Dedifferentiated amniotic fluid mesenchymal stem cell (primary cell): ENCODE measurements at regions not wholly inside any gene's neighbourhood (a gene's known extent, or its start where the extent isn't known, plus 50 kb on each side); places are given as distances from the start of the nearest gene placed in this dataset.
"Not testable (repeated sequence)": the region's sequence is repeated elsewhere in the genome, so short reads cannot be mapped to it uniquely, and the experiment has no call there.

Experiments
- DNase-seq: peaks from one replicate; pipeline ENCODE4 v3.0.0-alpha.2; 2016; ENCODE audit errors: extremely low spot score

DNA sequence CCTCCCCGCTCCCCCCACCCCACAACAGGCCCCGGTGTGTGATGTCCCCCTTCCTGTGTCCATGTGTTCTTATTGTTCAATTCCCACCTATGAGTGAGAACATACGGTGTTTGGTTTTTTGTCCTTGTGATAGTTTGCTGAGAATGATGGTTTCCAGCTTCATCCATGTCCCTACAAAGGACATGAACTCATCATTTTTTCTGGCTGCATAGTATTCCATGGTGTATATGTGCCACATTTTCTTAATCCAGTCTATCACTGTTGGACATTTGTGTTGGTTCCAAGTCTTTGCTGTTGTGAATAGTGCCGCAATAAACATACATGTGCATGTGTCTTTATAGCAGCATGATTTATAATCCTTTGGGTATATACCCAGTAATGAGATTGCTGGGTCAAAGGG, 104.3 kb downstream of the MTPN start:
- not testable (repeated sequence) for DNase-seq

DNA sequence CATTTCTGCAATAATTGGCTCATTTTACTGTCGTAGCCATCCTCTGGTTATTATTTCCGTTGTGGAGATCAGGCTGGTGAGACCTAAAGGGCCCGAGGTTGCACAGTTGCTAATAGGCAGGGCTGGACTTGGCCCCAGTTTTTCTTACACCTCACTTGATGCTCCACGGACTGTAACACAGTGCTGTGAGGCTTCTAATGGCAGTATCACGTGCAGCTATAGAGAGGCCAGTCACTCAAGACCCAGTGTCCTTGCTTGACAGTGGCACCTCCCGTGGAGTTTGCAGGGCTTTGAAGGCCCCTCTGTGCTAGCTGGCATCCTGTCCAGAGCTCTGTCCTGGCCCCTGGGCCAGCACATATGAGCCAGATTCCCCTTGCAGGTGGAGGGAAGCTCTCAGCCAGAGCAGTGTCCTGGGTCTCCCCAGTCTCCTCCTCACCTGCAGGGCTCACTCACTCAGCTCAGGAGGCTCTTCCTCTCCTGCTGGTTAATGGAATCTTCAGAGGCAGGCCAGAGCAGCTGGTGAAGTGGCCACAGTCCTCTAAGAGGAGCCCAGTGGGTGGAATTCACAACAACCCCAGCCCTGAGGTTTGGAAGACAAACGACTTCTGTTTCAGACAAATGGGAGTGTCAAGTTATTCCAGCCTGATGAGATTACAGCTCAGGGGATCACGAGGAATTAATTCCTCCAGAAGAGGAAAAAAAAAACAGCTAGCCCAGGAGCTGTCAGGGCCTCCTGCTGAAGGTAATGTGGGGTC, 114.2 kb upstream of the FAM180A start:
- no peak for DNase-seq

- DNase-seq = no peak
Measured at GRCh38 chr7:135859538-135859937, 110.9 kb upstream of the FAM180A start.

DNA sequence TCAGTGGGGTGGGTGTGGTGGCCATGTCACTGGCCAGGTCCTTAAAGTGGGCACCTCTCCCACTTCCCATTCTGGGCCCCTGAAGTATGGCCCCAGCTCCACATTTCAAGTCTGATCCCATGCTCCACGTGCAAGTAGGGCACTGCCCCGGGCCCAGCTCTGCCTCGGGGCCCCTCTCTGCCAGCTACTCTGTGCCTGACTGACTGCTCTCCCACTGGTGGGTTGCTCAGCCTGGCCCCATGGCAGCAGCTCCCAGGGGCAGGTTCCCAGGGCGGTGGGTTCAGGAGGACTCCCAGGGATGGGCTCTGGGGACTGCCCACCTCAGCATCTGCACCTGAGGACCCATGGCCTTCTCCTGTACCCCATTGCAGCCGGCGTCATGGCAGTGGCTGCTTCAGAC, 110.2 kb upstream of the FAM180A start:
- DNase-seq = no peak

DNA sequence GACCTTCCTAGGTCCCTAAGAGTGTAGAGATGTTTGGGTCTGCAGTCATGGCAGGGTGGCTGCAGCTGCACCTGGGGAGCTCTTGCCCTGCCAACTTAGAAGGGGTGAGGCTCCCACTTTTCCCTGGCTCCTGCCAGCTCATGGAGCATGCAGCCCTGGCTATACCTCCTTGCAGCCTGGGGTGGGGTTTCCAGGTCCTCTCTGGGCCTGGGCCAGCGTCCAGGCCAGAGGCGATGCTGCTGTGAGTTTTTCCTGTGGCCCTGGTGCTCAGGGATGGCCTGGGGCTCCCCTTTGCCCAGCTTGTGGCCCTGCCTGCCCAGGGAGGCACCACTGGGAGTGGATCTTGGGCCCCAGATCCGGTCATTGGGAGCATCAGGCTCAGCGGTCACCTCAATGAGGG, 109.8 kb upstream of the FAM180A start:
- no peak for DNase-seq

DNA sequence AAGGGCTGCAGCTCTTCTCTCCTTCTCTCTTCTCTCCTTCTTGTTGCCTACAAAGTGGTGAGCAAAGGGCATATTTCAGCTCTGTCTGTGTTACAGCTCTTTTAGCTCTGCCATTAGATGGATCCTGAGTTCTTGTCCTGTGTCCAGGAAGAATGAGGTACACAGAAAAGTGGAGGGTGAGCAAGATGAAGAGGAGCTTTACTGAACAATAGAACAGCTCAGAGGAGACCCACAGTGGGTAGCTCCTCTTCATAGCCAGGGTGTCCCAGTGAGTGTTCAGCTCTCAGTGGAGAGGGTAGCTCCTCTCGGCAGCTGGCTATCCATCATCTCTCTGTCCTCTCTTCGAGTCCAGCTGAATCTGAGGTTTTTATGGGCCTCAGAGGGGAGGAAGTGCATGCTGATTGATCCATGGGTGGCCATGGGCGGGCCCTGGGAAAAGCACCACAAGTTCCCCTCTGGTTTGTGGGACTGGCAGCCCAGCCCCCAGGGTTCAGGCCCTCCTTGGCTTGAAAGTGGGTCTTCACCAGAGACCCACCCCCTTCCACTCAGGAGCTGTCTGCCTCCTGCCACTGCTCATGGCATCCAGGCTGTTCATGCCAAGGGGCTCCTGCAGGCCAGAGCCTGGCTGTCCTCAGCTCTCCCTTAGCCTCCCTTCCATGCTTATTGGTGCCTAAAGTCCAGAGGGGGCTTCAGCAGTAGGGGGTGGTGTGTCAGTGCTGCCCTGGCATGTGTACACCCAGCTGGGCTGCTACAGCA, 109.1 kb upstream of the FAM180A start:
- DNase-seq = no peak

GRCh38 chr7:135856356-135857144, 107.9 kb upstream of the FAM180A start:
- no peak for DNase-seq

DNA sequence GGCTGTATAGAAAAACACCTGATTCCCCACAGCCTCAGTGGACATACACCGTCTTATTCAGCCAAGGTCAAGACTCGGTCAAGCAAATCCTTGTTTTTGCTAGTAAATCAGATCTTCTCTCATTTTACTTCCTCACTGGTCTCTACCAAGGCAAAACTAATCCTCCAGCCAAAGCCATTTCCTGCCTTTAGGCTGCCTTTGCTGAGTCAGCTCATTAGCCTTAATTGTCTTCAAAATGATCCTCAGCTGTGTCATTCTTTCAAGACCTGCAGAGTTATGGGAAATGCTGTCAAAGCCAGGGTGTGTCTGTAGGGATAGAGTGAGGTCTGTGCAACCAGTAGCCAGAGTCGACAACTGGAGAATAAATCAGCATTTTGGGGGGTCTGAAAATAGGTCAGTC, 107.2 kb upstream of the FAM180A start:
- no peak for DNase-seq

- DNase-seq = no peak
Measured at GRCh38 chr7:135853499-135853898, 104.9 kb upstream of the FAM180A start.

DNA sequence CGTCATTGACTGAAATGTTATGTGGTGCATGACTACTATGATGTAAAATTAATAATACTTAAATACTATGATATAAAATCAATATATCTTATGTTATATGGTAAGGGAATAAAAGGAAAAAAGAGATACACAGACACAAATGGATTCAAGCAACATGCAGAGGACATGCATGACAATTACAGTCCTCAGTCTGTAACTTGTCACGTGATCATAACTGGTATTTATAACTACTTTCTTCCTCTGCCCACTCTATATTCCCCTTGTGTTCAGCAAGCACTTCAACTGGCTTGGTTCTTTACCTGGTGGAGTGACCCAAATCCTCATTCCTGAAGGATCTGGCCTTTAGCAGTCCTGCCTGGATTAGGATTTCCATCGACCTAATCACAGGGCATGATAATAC, 104.4 kb upstream of the FAM180A start:
- no peak for DNase-seq

GRCh38 chr7:135847242-135847641, 98.6 kb upstream of the FAM180A start:
- no peak for DNase-seq

- DNase-seq = no peak
Measured at GRCh38 chr7:135846339-135846738, 97.7 kb upstream of the FAM180A start.

DNA sequence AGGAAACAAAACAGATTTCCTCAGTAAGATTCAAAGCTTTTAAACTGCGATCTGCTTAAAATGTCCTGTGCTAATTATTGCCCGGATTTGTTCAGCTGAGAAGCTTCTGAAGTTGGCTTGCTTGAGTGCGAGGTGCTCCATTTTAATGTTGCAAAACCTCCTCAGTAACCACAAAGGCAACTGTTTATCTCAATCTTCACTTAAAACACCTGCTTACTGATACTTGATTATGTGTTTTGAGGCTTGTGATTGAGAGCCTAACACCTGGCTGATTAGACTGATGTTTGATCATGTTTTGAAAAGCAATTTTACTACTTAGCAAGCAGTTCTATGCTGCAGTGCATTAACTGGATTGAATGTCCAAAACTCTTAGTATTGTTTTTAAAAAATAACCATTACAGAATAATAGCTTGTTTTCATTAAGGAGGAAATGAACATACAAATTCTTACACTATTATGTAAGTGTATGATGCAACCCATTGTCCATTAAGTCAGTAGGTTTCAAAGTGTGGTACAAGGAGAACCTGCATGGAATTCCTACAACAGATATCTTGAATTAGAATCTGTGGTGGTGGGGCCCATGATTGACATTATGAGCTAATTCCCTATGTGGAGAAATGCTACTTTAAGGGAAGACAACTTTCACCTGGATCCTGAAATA, 96.9 kb upstream of the FAM180A start:
- no peak for DNase-seq

DNA sequence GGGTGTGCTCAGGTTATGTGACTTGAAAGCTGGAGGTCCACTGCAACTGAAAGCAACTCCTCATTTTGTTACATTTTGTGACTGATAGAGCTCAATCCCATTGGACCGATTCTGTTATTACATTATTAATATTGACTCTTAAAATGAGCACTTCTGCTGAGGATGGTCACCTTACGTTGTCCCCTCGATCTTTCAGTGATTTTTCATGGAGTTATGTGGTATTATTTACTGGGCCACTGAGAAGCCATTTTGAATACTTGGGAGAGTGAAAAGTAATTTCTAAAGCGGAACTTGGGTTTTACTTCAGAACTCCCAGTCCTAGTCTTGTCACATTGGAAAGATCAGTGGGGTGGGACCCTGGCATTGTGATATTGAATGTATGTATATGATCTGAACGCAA, 96.3 kb upstream of the FAM180A start:
- DNase-seq = no peak

GRCh38 chr7:135843214-135843613, 94.6 kb upstream of the FAM180A start:
- no peak for DNase-seq

GRCh38 chr7:135842446-135843179, 94.0 kb upstream of the FAM180A start:
- DNase-seq = peak; percentile 31

- DNase-seq = no peak
Measured at GRCh38 chr7:135840591-135840990, 92.0 kb upstream of the FAM180A start.

- no peak for DNase-seq
Measured at GRCh38 chr7:135837675-135838074, 89.1 kb upstream of the FAM180A start.

DNA sequence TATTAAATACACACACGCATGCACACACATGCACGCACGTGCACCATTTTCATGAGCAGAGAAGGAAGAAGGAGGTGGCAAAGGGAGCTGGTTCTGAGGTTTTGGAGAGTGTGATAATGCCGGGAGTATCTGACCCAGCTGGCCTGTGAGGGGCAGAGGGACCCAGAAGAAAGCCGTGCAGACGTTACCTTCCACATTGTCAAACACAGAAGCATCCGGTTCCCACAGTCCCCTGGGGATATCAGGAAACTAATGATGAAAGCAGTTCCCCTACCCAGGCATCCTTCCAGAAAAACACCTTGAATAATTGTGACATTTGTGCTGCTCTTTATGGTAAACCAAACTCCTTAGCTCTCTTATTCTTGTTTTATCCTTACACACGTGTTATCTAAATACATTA, 85.7 kb upstream of the FAM180A start:
- DNase-seq = no peak

- no peak for DNase-seq
Measured at GRCh38 chr7:135833642-135834041, 85.0 kb upstream of the FAM180A start.

DNA sequence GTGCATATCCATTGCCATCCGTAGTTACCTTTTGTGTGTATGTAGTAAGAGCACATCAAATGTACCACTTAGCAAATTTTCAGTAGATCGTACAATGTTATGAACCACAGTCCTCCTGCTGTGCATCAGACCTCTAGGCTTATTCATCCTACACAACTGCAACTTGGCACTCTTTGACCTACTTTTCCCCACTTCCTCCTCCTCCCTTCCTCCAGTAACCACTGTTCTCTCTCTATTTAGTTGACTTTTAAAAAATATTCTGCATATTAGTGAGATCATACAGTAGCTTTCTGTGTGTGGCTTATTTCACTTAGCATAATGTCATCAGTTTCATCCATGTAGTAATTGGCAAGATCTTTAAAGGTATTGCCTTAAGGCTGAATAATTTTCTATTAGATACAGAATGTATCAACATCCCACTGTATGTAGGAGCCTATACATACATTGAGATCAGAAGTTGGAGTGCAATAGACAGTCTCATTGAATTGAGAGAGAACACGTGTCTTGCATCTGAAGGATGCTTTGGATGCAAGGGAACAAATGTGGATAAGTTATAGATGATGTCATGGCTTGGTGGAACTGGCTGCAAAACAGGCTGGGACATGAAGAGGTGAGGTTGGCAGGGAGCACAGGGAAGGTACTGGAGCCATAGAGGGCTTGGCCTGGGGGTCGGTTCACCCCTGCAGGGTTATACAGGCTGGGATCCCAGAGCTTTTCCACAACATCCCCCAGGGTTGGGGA, 83.0 kb upstream of the FAM180A start:
- no peak for DNase-seq
